DMS53 (cell line): ENCODE measurements at regions not wholly inside any gene's neighbourhood (a gene's known extent, or its start where the extent isn't known, plus 50 kb on each side); places are given as distances from the start of the nearest gene placed in this dataset.

Experiments
- DNase-seq: peaks from one replicate; lab custom pipeline; 2025; lab: John Stamatoyannopoulos, UW

GRCh38 chr3:68467465-68467864 is 464.9 kb downstream of the TAFA4 start:
- DNase-seq, result peak; percentile 60

DNA sequence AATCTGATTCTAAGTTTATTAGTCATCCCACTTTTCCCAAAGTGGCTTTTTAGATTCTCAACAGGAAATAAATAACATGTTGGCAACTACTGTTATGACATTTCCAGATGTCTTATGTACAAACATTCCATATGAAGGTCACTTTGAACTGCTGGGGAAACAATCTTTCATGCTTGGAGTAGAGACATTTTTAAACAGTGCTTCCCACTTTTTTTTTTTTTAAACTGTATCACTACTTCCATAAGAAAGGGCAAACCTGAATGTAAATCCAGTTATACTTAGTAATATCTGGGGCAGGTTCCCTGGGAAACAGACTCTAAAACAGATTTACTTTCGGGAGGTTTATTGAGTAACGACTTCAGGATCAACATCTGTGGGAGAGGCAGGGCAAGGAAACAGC is 473.8 kb downstream of the TAFA4 start:
- no peak for DNase-seq

GRCh38 chr3:68448510-68449383 is 483.6 kb downstream of the TAFA4 start:
- DNase-seq, result no peak

DNA sequence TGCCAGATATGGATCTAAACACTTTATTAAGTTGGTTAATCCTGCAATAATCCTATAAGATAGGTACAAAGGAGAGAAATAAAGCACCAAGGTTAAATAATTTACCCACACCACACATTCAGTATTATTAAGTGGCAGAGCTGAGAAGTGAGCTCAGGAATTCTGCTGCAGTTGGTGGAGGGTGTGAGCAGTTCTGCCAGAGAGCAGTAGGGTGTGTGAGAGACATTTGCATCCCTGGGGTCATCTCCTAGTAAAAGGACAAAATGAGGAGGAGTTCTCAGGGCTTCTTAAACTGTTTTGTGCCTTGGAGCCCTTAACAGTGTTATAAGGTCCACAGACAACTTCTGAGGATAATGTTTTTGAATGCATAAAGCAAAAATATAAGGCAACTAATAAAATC is 484.5 kb downstream of the TAFA4 start:
- DNase-seq, result no peak

DNA sequence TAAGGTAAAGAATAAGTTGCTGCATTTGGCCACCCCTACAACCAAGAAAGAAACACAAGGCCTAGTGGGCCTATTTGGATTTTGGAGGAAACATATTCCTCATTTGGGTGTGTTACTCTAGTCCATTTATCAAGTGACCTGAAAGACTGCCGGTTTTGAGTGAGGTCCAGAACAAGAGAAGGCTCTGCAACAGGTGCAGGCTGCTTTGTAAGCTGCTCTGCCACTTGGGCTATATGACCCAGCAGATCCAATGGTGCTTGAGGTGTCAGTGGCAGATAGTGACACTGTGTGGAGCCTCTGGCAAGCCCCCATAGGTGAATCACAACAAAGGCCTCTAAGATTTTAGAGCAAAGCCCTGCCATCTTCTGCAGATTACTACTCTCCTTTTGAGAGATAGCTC is 491.3 kb downstream of the TAFA4 start:
- no peak for DNase-seq

- DNase-seq, result peak; percentile 3
Observed at GRCh38 chr3:68436619-68437401, 495.5 kb downstream of the TAFA4 start.

GRCh38 chr3:68428495-68428894 is 503.9 kb downstream of the TAFA4 start:
- DNase-seq, result no peak

- DNase-seq, result no peak
Observed at GRCh38 chr3:68424796-68425460, 507.4 kb downstream of the TAFA4 start.

- no peak for DNase-seq
Observed at GRCh38 chr3:68408626-68409025, 523.7 kb downstream of the TAFA4 start.

GRCh38 chr3:68403741-68404140 is 528.6 kb downstream of the TAFA4 start:
- no peak for DNase-seq

DNA sequence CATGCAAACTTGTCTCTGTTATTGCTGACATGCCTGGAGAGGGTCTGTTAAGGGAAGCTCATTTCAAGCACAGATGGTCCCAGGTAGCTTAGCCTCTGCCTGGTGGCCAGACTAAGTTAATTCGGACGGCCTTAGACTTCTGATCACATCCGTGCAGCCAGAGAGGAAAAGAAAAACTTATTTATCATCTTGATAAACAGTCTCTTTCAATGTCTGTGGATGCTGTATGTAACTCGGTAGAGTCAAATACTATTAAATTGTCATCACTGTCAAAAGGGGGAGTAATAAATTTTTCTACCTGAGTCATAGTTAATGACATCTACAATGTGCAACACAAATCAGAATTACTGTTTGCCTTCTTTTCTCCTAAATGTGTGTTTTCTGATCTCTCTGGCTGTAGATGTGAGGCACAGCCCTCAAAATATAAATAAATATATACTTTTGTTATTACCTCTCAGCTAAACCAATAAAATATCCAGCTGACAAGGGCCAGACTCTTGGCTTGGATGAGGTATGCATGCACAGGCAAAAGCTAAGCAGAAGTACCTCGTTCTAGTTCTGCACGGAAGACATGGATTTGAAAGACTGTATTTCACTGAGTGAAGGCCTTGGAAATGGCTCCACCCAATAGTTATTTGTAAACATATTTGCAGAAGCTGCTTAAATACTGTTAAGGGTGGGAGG is 530.0 kb downstream of the TAFA4 start:
- DNase-seq, result no peak

GRCh38 chr3:68378631-68379030 is 553.7 kb downstream of the TAFA4 start:
- DNase-seq, result no peak

GRCh38 chr3:68373727-68374126 is 558.6 kb downstream of the TAFA4 start:
- no peak for DNase-seq

GRCh38 chr3:68363796-68364195 is 568.6 kb downstream of the TAFA4 start:
- DNase-seq, result no peak

GRCh38 chr3:68360492-68360891 is 571.9 kb downstream of the TAFA4 start:
- no peak for DNase-seq

- no peak for DNase-seq
Observed at GRCh38 chr3:68345781-68346180, 586.6 kb downstream of the TAFA4 start.

GRCh38 chr3:68342426-68342825 is 589.9 kb downstream of the TAFA4 start:
- DNase-seq, result no peak

GRCh38 chr3:68336042-68336441 is 596.3 kb downstream of the TAFA4 start:
- DNase-seq, result no peak

GRCh38 chr3:68334367-68334986 is 597.9 kb downstream of the TAFA4 start:
- no peak for DNase-seq

GRCh38 chr3:68328049-68328448 is 604.3 kb downstream of the TAFA4 start:
- no peak for DNase-seq

GRCh38 chr3:68315964-68316363 is 616.4 kb downstream of the TAFA4 start:
- no peak for DNase-seq

GRCh38 chr3:68315546-68315945 is 616.8 kb downstream of the TAFA4 start:
- DNase-seq, result peak; percentile 3
